Spleen (tissue), 7 donors: ENCODE measurements at regions not wholly inside any gene's neighbourhood (a gene's known extent, or its start where the extent isn't known, plus 50 kb on each side); places are given as distances from the start of the nearest gene placed in this dataset.

Experiments used
- CTCF ChIP-seq, 11 experiments: fragments of 200-600 bp in 7 of 11; fragments of 450-650 bp in 4 of 11; sonication (generic) in 4 of 11; IDR thresholded peaks in 8 of 11; conservative IDR thresholded peaks in 3 of 11; 1 replicate in 7 of 11; 2 replicates in 4 of 11; pipeline versions ENCODE4 v1.4.0 to v1.8.0; 2016 to 2021; ENCODE audit warnings: antibody characterized with exemption in 11 of 11, inconsistent platforms in 4 of 11, mild to moderate bottlenecking in 1 of 11
- POLR2A ChIP-seq, 3 donors: fragments of 450-650 bp; IDR thresholded peaks; one replicate each; pipeline ENCODE4 v1.5.1; 2017; ENCODE audit warnings: antibody characterized with exemption in 3 of 3, mild to moderate bottlenecking in 1 of 3
- donor health status: DM: no; HTN: no; CAD: no; lungs with moderate emphysema.
- donor health status: DM: no; HTN: no; CAD: no.
- donor health status: DM: no; HTN: no; CAD: no.

DNA sequence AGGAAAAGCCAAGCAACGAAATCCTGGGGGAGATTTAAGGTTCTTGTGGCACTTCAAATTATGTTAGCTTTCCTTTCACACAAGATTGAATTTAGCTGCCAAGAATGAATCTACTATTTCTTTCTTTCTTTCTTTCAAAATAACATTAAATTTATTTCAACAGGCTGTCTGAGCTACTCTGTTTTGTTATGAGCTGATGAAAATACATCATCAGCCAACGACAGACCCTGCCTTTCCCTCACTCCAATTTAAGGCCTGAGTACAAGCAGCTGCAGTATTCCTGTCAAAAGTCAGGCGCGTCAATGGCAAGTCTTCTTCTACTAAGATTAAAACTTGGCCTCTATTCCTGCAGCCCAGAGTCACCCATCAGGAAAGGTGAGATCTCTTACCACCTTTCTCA lies 347.7 kb upstream of the FLRT2 start:
- no peak for TF ChIP-seq CTCF (IDR thresholded peaks at IDR 0.05 in 8 of 11, conservative IDR thresholded peaks at IDR 0.05 in 3 of 11)
- TF ChIP-seq POLR2A (IDR thresholded peaks at IDR 0.05), result no peak
